HCT116 (cell line): ENCODE measurements at regions not wholly inside any gene's neighbourhood (a gene's known extent, or its start where the extent isn't known, plus 50 kb on each side); places are given as distances from the start of the nearest gene placed in this dataset.

Experiments
- ATAC-seq: fragments of 200-7000 bp; cut with Tn5 transposase; 2 replicates; pipeline ENCODE4 v1.9.1; 2020; ENCODE audit warnings: mild to moderate bottlenecking, moderate library complexity
- BruUV-seq: library from RNA; stranded (reverse); fragments of 400-500 nt; replicated peaks from 2 replicates; lab custom pipeline; 2021; lab: Mats Ljungman, UMichigan
- CTCF ChIA-PET: fragments of 300-600 bp; sonication (Branson Sonifier 250); formaldehyde crosslinking; loops from one replicate; lab custom pipeline; 2021; ENCODE audit warnings: antibody characterized with exemption; lab: Charles Lee
- POLR2A ChIA-PET: fragments of 300-600, 350-600 bp; sonication (Branson Sonifier 250); formaldehyde crosslinking; loops from one replicate; lab custom pipeline; 2021; ENCODE audit warnings: antibody characterized with exemption; lab: Charles Lee
- RAD21 ChIA-PET, 2 experiments: fragments of 300-600 bp; sonication (Branson Sonifier 250); formaldehyde crosslinking; loops; one replicate each; lab custom pipeline; 2023; ENCODE audit warnings: low total read pairs in 2 of 2; ENCODE audit not compliant: uncharacterized antibody in 2 of 2, unreplicated experiment in 2 of 2, low non-redundant PET in 1 of 2; lab: Charles Lee
- DNase-seq: peaks from one replicate; pipeline ENCODE4 v3.0.0-alpha.2; 2010; ENCODE audit warnings: low read depth, low spot score
- H2AFZ ChIP-seq: fragments of 200-600 bp; shearing (Covaris generic), sonication (generic); 2 replicates; pipeline ENCODE4 v1.6.1; 2017; ENCODE audit warnings: low read depth, mixed run types, mixed read lengths, antibody characterized with exemption, low read length; ENCODE audit not compliant: poor library complexity, severe bottlenecking
- H3K27ac ChIP-seq: 2 replicates; pipeline ENCODE4 v1.5.1; 2012; ENCODE audit warnings: low read depth, low read length
- H3K27me3 ChIP-seq: fragments of 200-600 bp; sonication (generic); 2 replicates; pipeline ENCODE4 v1.6.1; 2016; ENCODE audit warnings: mixed run types, low read length, mixed read lengths; ENCODE audit not compliant: insufficient read depth
- H3K36me3 ChIP-seq, 2 experiments: fragments of 200-500 bp in 1 of 2; fragments of 200-600 bp in 1 of 2; sonication (Bioruptor generic) in 1 of 2; sonication (generic) in 1 of 2; 2 replicates each; pipeline versions ENCODE4 v1.5.1 to v1.6.1; 2014 to 2016; ENCODE audit warnings: low read length in 2 of 2, inconsistent platforms in 1 of 2, mixed read lengths in 1 of 2, mixed run types in 1 of 2; ENCODE audit not compliant: insufficient read depth in 2 of 2, control insufficient read depth in 1 of 2
- H3K4me1 ChIP-seq, 2 experiments: fragments of 200-600 bp in 1 of 2; sonication (generic) in 1 of 2; 2 replicates each; pipeline versions ENCODE4 v1.5.1 to v1.6.1; 2012 to 2017; ENCODE audit warnings: low read length in 2 of 2, inconsistent platforms in 1 of 2, mild to moderate bottlenecking in 1 of 2, mixed read lengths in 1 of 2, mixed run types in 1 of 2, moderate library complexity in 1 of 2; ENCODE audit not compliant: insufficient read depth in 2 of 2, control insufficient read depth in 1 of 2
- H3K4me2 ChIP-seq: fragments of 200-600 bp; sonication (generic); 2 replicates; pipeline ENCODE4 v1.6.1; 2017; ENCODE audit warnings: mixed run types, low read length, mixed read lengths
- H3K4me3 ChIP-seq, 2 experiments: fragments of 200-600 bp in 1 of 2; sonication (generic) in 1 of 2; replicated peaks in 1 of 2; 2 replicates each; pipeline ENCODE4 v1.5.1; 2011 to 2016; ENCODE audit warnings: low read length in 2 of 2, control low read depth in 1 of 2, low read depth in 1 of 2, mild to moderate bottlenecking in 1 of 2, mixed read lengths in 1 of 2, mixed run types in 1 of 2
- H3K79me2 ChIP-seq: fragments of 200-600 bp; sonication (generic); 2 replicates; pipeline ENCODE4 v1.6.1; 2017; ENCODE audit warnings: mild to moderate bottlenecking, mixed run types, low read length, moderate library complexity, mixed read lengths; ENCODE audit not compliant: insufficient read depth
- H3K9ac ChIP-seq: fragments of 200-600 bp; sonication (generic); 2 replicates; pipeline ENCODE4 v1.6.1; 2016; ENCODE audit warnings: low read length, mixed read lengths
- H3K9me2 ChIP-seq: fragments of 200-600 bp; sonication (generic), shearing (Covaris generic); 2 replicates; pipeline ENCODE4 v1.6.1; 2017; ENCODE audit warnings: mixed run types, mild to moderate bottlenecking, moderate library complexity; ENCODE audit not compliant: insufficient read depth
- H3K9me3 ChIP-seq, 2 experiments: fragments of 200-500 bp in 1 of 2; fragments of 200-600 bp in 1 of 2; sonication (Bioruptor generic) in 1 of 2; sonication (generic) in 1 of 2; 2 replicates each; pipeline ENCODE4 v1.6.1; 2014 to 2017; ENCODE audit warnings: low read length in 2 of 2, mixed read lengths in 2 of 2, inconsistent platforms in 1 of 2, low read depth in 1 of 2, mild to moderate bottlenecking in 1 of 2, mixed run types in 1 of 2, moderate library complexity in 1 of 2; ENCODE audit not compliant: control insufficient read depth in 1 of 2, insufficient read depth in 1 of 2
- H4K20me1 ChIP-seq: fragments of 200-600 bp; sonication (generic), shearing (Covaris generic); 2 replicates; pipeline ENCODE4 v1.6.1; 2017; ENCODE audit warnings: mixed run types, mild to moderate bottlenecking, moderate library complexity; ENCODE audit not compliant: insufficient read depth
- CBX3 ChIP-seq: IDR thresholded peaks from 2 replicates; pipeline ENCODE4 v1.6.1; 2012; ENCODE audit warnings: low read depth
- EGR1 ChIP-seq: IDR thresholded peaks from 2 replicates; pipeline ENCODE4 v1.6.1; 2012; ENCODE audit warnings: low read depth
- ELF1 ChIP-seq: IDR thresholded peaks from 2 replicates; pipeline ENCODE4 v1.6.1; 2012; ENCODE audit warnings: low read depth, borderline replicate concordance
- EZH2 ChIP-seq: fragments of 200-600 bp; sonication (generic); IDR thresholded peaks from 2 replicates; pipeline ENCODE4 v1.6.1; 2017; ENCODE audit warnings: antibody characterized with exemption, mixed run types
- EZH2phosphoT487 ChIP-seq: fragments of 200-600 bp; IDR thresholded peaks from 2 replicates; pipeline ENCODE4 v1.6.1; 2018; ENCODE audit warnings: antibody characterized with exemption, borderline replicate concordance
- JUND ChIP-seq: IDR thresholded peaks from 2 replicates; pipeline ENCODE4 v1.6.1; 2012
- POLR2A ChIP-seq: IDR thresholded peaks from 2 replicates; pipeline ENCODE4 v1.7.0; 2011; ENCODE audit warnings: borderline replicate concordance; ENCODE audit not compliant: insufficient read depth, insufficient read length; ENCODE audit errors: extremely low read depth
- POLR2AphosphoS5 ChIP-seq: IDR thresholded peaks from 2 replicates; pipeline ENCODE4 v1.6.1; 2011; ENCODE audit warnings: mild to moderate bottlenecking, low read depth, low read length, moderate library complexity
- RAD21 ChIP-seq: IDR thresholded peaks from 2 replicates; pipeline ENCODE4 v1.6.1; 2012; ENCODE audit warnings: low read depth, mild to moderate bottlenecking
- SP1 ChIP-seq: IDR thresholded peaks from 2 replicates; pipeline ENCODE4 v1.6.1; 2012; ENCODE audit warnings: low read depth
- TCF7L2 ChIP-seq: IDR thresholded peaks from 2 replicates; pipeline ENCODE4 v1.7.0; 2011; ENCODE audit warnings: borderline replicate concordance, inconsistent platforms; ENCODE audit not compliant: insufficient read depth, insufficient read length; ENCODE audit errors: extremely low read depth
- YY1 ChIP-seq: IDR thresholded peaks from 2 replicates; pipeline ENCODE4 v1.6.1; 2011; ENCODE audit warnings: low read length, low read depth, moderate library complexity, mild to moderate bottlenecking; ENCODE audit not compliant: insufficient replicate concordance; ENCODE audit errors: extremely low read depth
- ZFX ChIP-seq: fragments of 450-650 bp; IDR thresholded peaks from 2 replicates; pipeline ENCODE4 v1.6.1; 2017
- ZNF274 ChIP-seq: fragments of 200-500 bp; sonication (Bioruptor generic); IDR thresholded peaks from 2 replicates; pipeline ENCODE4 v1.6.1; 2014; ENCODE audit warnings: mild to moderate bottlenecking, low read depth, low read length, inconsistent platforms
- intact Hi-C: fragments of 100-400 bp; cut with micrococcal nuclease; formaldehyde crosslinking; loops from 2 replicates; pipeline ENCODE4 v1.10.0; 2022
- TF ChIP-seq, protein P1 (sequence below): IDR thresholded peaks from 2 replicates; pipeline ENCODE4 v1.6.1; 2012
- TF ChIP-seq, protein P2 (sequence below): IDR thresholded peaks from 2 replicates; pipeline ENCODE4 v1.6.1; 2012; ENCODE audit warnings: low read depth
- TF ChIP-seq, protein P3 (sequence below): IDR thresholded peaks from 2 replicates; pipeline ENCODE4 v1.6.1; 2012
- TF ChIP-seq, protein P4 (sequence below), 3 experiments: fragments of 200-600 bp in 1 of 3; sonication (generic) in 1 of 3; IDR thresholded peaks in 2 of 3; conservative IDR thresholded peaks in 1 of 3; 2 replicates each; pipeline ENCODE4 v1.5.1; 2012 to 2017; ENCODE audit warnings: low read depth in 2 of 3, low read length in 2 of 3, antibody characterized with exemption in 1 of 3, borderline replicate concordance in 1 of 3, control low read depth in 1 of 3, mild to moderate bottlenecking in 1 of 3, mixed read lengths in 1 of 3, mixed run types in 1 of 3, moderate library complexity in 1 of 3; ENCODE audit not compliant: insufficient read depth in 1 of 3
- TF ChIP-seq, protein P5 (sequence below): IDR thresholded peaks from 2 replicates; pipeline ENCODE4 v1.6.1; 2011; ENCODE audit warnings: mild to moderate bottlenecking, low read length, moderate library complexity; ENCODE audit not compliant: insufficient replicate concordance; ENCODE audit errors: extremely low read depth

GRCh38 chr9:13009871-13010270, 235.1 kb downstream of the LURAP1L start:
- Histone ChIP-seq H3K4me3 (no peak overlapping the region), H3K4me2 (no peak overlapping the region), H3K9ac (no peak overlapping the region), H3K27ac (no peak overlapping the region), H4K20me1 (no peaks in the 10 kb centered on the region), H3K9me3 (no peaks in the 10 kb centered on the region), H3K79me2 (no peaks in the 10 kb centered on the region), H3K4me1 (no peaks in the 10 kb centered on the region), H3K27me3 (no peaks in the 10 kb centered on the region), H2AFZ (no peak overlapping the region), H3K36me3 (no peaks in the 10 kb centered on the region), H3K9me2 (no peaks in the 10 kb centered on the region)
- POLR2A ChIA-PET: no interaction called here
- DNase-seq (no peak), ATAC-seq (no peak)
- TF ChIP-seq, protein P1, sequence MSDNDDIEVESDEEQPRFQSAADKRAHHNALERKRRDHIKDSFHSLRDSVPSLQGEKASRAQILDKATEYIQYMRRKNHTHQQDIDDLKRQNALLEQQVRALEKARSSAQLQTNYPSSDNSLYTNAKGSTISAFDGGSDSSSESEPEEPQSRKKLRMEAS: no peak
- TF ChIP-seq POLR2AphosphoS5 (no peak), YY1 (no peak), ZNF274 (no peak), ELF1 (no peak), TCF7L2 (no peak), ZFX (no peak), CBX3 (no peak), EZH2 (no peak), EGR1 (no peak), EZH2phosphoT487 (no peak), JUND (no peak), RAD21 (no peak), POLR2A (no peak), SP1 (no peak)
- TF ChIP-seq, protein P2, sequence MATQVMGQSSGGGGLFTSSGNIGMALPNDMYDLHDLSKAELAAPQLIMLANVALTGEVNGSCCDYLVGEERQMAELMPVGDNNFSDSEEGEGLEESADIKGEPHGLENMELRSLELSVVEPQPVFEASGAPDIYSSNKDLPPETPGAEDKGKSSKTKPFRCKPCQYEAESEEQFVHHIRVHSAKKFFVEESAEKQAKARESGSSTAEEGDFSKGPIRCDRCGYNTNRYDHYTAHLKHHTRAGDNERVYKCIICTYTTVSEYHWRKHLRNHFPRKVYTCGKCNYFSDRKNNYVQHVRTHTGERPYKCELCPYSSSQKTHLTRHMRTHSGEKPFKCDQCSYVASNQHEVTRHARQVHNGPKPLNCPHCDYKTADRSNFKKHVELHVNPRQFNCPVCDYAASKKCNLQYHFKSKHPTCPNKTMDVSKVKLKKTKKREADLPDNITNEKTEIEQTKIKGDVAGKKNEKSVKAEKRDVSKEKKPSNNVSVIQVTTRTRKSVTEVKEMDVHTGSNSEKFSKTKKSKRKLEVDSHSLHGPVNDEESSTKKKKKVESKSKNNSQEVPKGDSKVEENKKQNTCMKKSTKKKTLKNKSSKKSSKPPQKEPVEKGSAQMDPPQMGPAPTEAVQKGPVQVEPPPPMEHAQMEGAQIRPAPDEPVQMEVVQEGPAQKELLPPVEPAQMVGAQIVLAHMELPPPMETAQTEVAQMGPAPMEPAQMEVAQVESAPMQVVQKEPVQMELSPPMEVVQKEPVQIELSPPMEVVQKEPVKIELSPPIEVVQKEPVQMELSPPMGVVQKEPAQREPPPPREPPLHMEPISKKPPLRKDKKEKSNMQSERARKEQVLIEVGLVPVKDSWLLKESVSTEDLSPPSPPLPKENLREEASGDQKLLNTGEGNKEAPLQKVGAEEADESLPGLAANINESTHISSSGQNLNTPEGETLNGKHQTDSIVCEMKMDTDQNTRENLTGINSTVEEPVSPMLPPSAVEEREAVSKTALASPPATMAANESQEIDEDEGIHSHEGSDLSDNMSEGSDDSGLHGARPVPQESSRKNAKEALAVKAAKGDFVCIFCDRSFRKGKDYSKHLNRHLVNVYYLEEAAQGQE: no peak
- TF ChIP-seq, protein P3, sequence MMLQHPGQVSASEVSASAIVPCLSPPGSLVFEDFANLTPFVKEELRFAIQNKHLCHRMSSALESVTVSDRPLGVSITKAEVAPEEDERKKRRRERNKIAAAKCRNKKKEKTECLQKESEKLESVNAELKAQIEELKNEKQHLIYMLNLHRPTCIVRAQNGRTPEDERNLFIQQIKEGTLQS: no peak
- TF ChIP-seq, protein P4, sequence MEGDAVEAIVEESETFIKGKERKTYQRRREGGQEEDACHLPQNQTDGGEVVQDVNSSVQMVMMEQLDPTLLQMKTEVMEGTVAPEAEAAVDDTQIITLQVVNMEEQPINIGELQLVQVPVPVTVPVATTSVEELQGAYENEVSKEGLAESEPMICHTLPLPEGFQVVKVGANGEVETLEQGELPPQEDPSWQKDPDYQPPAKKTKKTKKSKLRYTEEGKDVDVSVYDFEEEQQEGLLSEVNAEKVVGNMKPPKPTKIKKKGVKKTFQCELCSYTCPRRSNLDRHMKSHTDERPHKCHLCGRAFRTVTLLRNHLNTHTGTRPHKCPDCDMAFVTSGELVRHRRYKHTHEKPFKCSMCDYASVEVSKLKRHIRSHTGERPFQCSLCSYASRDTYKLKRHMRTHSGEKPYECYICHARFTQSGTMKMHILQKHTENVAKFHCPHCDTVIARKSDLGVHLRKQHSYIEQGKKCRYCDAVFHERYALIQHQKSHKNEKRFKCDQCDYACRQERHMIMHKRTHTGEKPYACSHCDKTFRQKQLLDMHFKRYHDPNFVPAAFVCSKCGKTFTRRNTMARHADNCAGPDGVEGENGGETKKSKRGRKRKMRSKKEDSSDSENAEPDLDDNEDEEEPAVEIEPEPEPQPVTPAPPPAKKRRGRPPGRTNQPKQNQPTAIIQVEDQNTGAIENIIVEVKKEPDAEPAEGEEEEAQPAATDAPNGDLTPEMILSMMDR (IDR thresholded peaks at IDR 0.05 in 2 of 3, conservative IDR thresholded peaks at IDR 0.05 in 1 of 3; ENCODE audit: borderline replicate concordance in 1 of 3, insufficient read depth in 1 of 3, low read depth in 2 of 3, low read length in 2 of 3): no peak
- TF ChIP-seq, protein P5, sequence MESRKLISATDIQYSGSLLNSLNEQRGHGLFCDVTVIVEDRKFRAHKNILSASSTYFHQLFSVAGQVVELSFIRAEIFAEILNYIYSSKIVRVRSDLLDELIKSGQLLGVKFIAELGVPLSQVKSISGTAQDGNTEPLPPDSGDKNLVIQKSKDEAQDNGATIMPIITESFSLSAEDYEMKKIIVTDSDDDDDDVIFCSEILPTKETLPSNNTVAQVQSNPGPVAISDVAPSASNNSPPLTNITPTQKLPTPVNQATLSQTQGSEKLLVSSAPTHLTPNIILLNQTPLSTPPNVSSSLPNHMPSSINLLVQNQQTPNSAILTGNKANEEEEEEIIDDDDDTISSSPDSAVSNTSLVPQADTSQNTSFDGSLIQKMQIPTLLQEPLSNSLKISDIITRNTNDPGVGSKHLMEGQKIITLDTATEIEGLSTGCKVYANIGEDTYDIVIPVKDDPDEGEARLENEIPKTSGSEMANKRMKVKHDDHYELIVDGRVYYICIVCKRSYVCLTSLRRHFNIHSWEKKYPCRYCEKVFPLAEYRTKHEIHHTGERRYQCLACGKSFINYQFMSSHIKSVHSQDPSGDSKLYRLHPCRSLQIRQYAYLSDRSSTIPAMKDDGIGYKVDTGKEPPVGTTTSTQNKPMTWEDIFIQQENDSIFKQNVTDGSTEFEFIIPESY: no peak
- BruUV-seq: no TSS peak
- RAD21 ChIA-PET: no interaction called here
- intact Hi-C loops: loop anchor here (10.0 kb wide), 1 partner anchor 115 kb away; no protein-coding TSS in a partner anchor
- CTCF ChIA-PET: no interaction called here
